SW480 (cell line): ENCODE measurements at regions not wholly inside any gene's neighbourhood (a gene's known extent, or its start where the extent isn't known, plus 50 kb on each side); places are given as distances from the start of the nearest gene placed in this dataset.
A peak's percentile ranks its signal among the peaks of the same experiment; 100 is the strongest.
"Not testable (repeated sequence)": the region's sequence is repeated elsewhere in the genome, so short reads cannot be mapped to it uniquely, and the experiment has no call there.

Experiments used
- DNase-seq: peaks from one replicate; pipeline ENCODE4 v3.0.0-alpha.2; 2016; ENCODE audit warnings: low spot score

GRCh38 chr7:1342090-1342640 lies 109.5 kb downstream of the UNCX start:
- DNase-seq, result no peak

DNA sequence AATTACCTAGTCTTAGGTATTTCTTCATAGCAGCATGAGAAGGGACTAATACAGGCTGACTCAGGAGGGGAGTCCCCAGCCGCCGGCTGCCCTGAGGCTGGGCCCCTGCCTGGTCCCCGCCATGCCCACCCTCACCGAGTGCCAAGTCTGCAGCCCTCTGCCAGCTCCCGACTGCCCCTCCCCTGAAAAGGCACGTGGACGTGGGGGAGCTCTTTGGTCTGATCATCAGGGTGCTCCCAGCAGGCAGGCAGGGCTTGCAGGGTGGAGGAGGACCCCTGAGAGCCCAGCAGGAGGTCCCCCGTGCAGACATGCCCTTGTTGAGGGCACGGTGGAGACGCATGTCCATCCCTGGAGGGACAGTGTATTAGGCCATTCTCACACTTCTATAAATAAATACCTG lies 110.9 kb downstream of the UNCX start:
- DNase-seq, result no peak

DNA sequence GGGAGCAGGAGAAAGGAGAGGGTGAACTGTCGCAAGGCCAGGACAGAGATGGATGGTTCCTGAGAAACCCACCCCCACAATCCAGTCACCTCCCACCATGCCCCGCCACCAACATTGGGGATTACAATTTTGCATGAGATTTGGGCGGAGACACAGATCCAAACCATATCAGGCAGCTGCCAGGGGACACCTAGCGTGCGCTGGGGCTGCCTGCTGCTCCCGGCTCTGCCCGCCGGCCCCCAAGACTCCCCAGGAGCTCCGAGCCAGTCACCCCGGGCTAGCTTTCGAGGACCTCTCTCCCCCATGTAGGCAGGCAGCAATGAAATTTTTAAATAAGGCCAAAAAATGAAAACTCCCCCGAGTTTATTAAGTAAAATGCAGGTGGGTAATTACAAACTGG lies 111.7 kb downstream of the UNCX start:
- DNase-seq, result no peak

GRCh38 chr7:1344981-1345701 lies 112.5 kb downstream of the UNCX start:
- DNase-seq, result no peak

- no peak for DNase-seq
These were observed 113.2 kb downstream of the MICALL2 start for GRCh38 chr7:1345796-1346755.

DNA sequence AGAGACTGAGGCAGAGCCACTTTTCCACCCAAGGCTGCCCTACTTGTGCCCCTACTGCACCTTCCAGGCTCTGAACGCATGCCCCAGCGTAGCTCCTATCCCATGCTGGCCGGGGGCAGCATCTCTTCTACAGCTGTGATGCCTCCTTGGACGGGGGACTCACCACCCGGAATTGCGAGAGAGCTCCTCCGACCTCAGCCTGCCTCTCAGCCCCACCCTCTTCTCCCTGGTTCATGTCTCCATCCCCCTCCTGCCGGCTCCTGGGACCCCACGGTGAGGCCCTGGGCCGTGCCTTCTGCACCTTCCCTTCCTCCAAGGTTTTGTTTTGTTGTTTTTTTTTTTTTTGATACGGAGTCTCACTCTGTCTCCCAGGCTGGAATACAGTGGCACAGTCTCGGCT lies 112.4 kb downstream of the MICALL2 start:
- DNase-seq, result no peak

DNA sequence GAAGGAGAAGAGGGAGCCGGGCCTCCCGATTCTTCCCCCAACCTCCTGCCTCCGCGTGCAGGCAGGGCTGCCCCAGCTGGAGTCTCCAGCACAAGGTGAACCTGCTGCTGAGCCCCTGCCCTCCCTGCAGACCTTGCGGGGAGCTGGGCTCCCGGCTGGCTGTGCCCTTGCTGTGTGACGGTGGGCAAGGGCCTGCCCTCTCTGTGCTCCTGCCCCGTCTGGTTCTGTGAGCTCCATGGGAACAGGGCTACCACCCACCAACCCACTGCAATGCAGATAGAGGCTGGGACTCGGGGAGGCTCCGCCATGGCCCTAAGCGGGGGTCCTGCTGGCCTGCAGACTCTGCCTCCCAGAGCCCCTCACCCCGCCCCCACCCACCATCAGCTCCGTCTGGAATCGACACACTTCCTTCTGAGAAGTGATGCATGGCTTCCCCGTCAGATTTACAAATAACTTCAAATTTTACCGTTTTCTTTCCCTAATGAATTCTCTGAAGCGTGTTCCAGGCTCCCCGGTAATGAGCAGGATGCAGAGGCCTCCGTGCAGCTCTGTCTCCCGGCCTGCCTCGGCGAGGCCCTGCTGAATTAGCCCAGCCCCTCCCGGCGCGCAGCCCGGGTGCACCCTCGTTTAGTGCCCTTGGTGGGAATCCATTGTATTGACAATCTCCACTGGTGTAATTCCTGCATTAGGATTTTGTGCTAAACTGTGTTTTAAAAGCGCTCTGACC lies 111.0 kb downstream of the MICALL2 start:
- DNase-seq, result no peak

DNA sequence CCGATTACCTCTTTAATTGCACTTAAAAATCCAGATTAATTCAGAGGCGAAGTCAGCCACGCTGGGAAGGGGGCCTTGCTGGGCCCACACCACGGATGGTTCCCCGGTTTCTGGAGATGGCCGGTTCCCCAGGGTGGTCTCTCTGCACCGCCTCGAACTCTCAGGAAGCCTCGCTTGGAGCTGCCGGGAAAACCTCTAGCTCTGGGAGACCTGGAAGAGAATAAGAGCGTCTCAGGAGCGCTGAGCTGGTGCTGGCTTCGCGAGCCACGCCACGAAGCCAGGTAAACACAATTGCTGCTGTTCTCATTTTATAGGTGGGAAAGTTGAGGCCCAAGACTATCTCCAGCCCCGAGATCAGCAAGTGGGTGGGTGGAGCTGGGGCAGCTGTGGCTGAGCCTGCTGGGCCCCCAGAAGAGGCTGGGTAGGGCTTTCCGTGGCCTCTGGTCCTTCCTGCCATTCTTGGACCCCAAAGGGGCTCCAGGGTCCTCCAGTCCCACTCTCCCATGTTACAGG lies 110.4 kb downstream of the MICALL2 start:
- DNase-seq, result no peak

GRCh38 chr7:1349351-1349761 lies 109.9 kb downstream of the MICALL2 start:
- DNase-seq, result no peak

DNA sequence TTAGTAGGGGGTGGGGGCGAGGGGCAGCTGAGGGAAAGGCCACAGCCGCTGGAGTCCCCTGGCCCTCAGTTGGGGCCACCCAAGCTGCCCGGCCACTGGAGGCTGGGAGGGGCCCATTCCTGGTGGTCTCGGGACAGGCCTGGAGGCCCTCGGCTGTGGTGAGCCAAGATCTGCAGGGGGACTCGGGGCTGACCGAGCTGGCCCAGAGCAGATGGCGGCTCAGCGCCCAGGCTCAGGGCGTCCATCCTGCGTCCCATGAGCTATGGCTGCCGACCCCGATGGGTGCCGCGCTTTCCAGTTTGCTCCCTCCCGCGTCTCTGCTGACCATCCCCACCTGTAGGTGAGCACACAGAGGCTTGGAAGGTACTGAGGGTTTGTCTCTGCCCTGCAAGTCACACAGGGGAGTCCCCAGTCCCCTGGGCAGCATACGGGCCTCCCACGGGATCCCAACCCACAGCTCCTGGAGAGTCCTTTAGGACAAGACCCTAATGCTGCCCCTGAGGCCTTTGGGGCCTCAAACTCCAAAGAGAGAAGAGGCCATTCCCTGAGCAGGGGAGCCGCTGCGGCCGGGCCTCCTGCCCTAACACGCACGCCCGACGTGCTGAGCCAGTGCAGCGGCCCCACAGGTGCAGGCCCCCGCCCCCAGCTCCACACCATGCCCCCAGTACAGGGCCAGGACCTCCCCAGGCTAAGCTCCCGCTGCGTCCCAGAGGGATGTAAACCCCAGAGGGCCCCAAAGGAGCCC lies 107.2 kb downstream of the MICALL2 start:
- DNase-seq, result no peak

DNA sequence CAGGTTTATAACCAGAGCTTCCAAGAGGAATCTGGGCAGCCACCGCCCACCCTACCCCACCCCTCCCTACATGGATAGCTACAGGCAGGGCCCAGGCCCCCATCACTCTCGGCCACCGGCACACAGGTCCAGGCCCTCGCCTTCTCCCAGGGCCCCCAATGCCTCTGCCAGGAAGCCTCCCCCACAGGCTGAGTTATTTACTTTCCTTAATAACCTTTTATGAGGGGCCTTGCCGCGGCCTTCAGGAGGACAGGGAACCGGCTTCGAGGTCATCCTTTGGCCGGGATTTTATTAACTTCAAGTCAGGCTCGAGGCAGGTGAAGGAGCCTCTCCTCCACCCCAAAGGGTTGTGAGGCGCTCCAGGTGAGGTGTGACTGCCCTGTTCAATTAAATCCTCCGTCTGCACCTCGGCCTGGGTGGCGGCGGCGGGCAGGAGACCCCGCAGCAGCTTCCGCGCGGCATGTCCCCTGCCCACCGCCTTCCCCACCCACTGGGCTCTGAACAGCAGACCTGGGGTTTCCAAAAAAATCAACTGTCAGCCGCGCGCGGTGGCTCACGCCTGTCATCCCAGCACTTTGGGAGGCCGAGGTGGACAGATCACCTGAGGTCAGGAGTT lies 106.5 kb downstream of the MICALL2 start:
- DNase-seq, result no peak

DNA sequence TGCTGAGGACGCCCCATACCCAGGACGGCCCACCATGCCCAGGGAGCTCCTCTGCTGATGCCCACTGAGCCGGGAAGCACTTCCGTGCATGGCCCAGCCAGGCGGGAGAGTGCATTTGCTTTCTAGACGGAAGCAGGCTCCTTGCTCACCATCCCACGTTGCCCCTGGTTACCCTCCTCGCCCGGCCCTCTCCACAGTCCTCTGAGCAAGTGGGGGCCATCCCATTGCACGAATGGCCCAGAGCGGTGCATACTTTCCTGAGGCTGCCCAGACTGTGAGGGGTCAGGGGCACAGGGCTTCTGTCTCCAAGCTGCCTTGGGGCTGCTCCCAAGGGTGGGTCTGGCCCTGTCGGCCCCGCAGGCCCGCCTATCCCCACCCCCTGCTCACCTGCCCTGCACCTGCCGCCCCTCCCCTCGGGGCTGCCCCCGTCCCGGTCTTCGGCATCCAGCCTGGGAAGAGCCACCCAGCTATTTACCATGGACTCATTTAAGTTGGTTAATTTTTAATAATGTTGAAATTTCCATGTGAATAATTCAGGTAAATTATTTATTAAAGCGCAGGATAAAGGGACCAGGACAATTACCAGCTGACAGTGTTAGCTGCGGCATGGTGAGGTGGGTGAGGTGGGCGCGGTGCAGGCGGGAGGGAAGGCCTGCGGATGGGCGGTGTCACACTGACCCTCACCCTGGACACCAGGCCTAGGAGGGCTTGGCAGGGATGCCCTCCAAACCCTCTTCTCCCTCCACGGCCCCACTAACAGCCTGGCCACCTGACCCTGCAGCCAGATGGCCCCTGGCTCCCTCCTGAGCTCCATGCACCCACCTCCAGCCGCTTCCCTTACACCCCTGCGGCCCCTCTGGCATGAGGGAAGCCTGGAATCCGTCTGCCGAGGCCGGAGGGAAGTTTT lies 104.4 kb downstream of the MICALL2 start:
- DNase-seq, result no peak

DNA sequence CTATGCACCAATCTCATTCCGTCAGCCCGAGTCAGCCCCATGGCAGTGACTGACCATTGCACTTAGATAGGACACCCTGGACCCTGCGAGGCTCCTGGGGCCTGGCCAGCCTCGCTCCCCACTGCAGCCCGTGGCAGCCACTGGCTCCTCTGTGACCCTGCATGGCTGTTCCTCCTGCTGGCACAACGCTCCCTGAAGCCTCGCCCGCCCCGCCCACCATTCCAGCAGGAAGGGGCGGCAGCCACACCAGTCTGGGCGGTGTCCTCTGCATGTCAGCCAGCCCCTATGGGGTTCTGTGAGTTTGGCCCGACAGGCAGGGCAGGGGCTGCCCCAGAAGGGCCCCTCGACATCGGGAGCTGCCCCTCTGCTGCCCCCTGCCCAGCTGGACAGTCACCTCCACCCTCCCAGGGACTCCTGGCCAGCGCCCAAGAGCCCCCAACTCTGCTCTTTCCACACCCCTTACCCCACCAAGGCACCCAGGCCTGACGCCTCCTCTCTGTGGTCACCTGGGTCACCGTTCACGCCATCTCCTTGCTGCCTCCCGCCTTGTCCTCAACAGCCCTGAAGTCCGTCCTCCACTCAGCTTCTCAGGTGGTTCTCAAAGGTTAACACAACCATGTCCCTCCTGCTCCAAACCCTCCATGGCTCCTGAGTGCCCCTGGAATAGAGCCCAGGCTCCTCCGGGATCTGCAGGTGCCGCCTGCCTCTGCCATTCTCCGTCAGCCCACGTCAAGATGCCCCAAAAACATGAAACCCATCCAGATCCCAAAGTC lies 103.5 kb downstream of the MICALL2 start:
- DNase-seq, result peak; percentile 50

GRCh38 chr7:1356853-1357252 lies 102.4 kb downstream of the MICALL2 start:
- not testable (repeated sequence) for DNase-seq

DNA sequence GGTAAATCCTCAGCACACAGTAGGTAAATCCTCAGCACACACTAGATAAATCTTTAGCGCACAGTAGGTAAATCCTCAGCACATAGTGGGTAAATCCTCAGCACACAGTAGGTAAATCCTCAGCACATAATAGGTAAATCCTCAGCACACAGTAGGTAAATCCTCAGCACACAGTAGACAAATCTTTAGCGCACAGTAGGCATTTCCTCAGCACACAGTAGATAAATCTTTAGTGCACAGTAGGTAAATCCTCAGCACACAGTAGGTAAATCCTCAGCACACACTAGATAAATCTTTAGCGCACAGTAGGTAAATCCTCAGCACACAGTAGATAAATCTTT lies 102.0 kb downstream of the MICALL2 start:
- not testable (repeated sequence) for DNase-seq

- DNase-seq, result peak; percentile 65
These were observed 101.5 kb downstream of the MICALL2 start for GRCh38 chr7:1357601-1358271.

GRCh38 chr7:1358376-1359050 lies 100.8 kb downstream of the MICALL2 start:
- no peak for DNase-seq

- DNase-seq, result no peak
These were observed 100.2 kb downstream of the MICALL2 start for GRCh38 chr7:1359051-1359400.
